Right ventricle myocardium superior (tissue), 1 donor: ENCODE measurements at regions not wholly inside any gene's neighbourhood (a gene's known extent, or its start where the extent isn't known, plus 50 kb on each side); places are given as distances from the start of the nearest gene placed in this dataset.
A peak's percentile ranks its signal among the peaks of the same experiment; 100 is the strongest.

Source experiments
- ATAC-seq: fragments of 200-7000 bp; cut with Tn5 transposase; one replicate; pipeline ENCODE4 v1.9.1; 2020; ENCODE audit warnings: mild to moderate bottlenecking; ENCODE audit not compliant: poor library complexity
- DNase-seq: peaks from one replicate; pipeline ENCODE4 v3.0.0-alpha.2; 2020
- intact Hi-C: fragments of 100-400 bp; cut with DNase I; formaldehyde crosslinking; loops from one replicate; pipeline ENCODE4 v1.11.2; 2022
- donor health status: DM: no; HTN: yes; CAD: no; lungs with severe emphysema.

DNA sequence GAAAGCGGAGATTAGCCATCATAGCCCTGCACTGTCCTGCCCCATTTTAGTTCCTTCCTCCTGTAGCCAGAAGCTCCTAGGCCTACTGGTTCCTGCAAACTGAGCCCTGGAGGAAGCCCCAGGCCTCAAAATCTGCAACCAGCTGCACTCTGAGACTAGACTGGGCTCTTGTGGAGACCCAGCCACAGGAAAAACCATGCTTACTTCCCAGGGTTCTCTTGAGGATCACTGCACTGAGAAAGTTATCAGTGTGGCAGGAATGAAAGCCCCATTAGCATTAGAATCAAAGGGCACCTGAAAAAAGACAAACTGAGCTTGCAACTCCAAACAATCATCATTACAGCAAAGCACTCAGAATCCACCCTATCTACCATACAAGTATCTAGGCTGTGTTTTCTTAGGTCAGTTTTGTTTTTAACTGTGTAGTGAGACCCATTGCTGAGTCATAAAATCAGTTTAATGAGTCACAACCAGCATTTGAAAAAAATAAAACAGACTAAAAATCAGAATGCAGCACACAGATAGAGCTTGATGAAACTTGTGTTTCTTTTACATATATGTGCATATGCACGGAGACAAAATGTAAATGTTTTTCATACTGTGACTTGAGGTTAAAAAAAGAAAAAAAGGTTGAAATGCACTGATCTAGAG is 91.0 kb downstream of the UNC5CL start:
- ATAC-seq (no peak), DNase-seq (no peak)
- intact Hi-C loops, result no loop called here

DNA sequence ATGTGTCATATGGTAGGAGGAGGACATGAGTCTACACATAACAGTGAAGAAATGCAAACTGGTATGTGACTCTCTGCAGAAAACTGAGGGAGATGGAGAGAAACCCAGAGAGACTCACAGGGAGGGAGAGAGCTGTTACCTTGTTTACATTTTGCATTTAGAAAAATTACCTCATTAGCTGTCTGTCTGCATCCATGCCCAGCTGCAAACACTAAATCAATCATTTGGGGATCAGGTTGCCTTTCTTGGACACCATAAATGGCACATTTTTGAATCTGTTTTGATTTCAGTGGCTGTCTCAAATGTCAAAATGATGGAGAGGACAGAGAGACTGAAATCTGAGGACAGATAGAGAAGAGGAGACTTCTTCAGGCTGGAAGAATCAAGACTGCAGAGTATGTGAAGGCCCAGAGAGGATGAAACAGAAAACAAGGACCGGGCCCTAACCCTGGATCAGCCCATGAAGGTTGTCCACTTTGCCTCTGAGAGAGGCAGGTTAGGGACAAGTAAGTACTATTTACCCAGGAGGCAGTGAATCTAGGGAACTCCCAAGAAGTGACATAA is 92.2 kb downstream of the UNC5CL start:
- no peak for ATAC-seq
- intact Hi-C loops, result no loop called here
- DNase-seq, result no peak

DNA sequence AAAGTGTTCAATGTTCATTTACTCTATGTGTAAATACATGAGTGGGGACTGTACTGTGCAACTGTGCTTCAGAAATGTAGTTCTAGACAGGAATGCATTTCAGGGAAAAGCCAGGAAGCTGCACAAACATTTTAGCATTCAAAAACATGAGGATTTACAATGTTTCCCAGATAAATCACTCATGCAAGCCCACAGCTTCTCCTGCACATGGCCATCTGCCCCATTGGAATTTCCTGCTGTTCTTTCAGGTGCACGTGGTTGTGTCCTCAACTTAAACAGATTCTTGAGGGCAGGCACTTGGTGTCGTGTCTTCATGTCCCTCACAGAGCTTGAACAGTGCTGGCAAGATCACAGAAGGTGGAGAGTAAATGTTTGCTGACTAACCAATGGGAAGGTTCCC is 101.5 kb downstream of the UNC5CL start:
- no peak for DNase-seq
- no peak for ATAC-seq
- intact Hi-C loops, result no loop called here

DNA sequence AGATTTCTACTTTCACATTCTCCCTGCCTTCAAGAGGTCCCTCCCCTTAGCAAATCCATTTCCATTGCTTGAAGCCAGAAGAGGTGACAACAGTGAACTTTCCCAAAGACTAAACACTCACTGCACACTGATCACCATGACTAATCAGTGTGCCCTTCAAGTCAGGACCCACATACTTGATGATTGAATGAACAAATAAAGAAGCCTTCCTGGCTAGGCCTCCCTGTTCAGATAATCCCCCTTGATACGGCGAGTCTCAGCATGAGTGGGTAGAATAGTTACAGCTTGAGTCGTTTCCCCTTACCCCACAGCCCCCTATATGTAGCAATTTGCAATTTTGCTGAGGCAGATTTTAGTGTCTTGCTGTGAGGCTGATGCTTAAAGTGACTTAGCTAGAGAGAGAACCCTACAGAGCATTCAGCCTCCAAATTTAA is 102.2 kb downstream of the UNC5CL start:
- ATAC-seq (no peak), DNase-seq (no peak)
- intact Hi-C loops, result no loop called here

DNA sequence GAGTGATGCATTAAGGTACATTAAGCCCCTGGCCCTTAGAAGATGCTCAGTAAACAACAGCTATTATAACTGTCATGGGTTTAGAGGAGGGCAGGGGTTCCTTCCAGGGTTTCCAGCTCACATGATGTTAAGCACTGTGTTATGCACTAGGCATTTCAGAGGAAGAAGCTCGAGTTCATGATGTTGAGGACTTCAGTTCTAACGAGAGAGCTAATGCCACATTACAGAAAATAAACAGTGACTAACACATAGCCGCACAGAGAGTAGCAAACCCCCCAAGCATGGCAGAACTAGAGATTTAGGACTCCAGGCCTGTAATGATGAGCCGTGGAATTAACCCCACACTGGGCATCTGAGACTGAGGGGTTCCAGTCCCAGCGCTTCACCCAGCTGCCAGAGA is 105.2 kb downstream of the UNC5CL start:
- no peak for ATAC-seq
- intact Hi-C loops, result no loop called here
- DNase-seq, result no peak

DNA sequence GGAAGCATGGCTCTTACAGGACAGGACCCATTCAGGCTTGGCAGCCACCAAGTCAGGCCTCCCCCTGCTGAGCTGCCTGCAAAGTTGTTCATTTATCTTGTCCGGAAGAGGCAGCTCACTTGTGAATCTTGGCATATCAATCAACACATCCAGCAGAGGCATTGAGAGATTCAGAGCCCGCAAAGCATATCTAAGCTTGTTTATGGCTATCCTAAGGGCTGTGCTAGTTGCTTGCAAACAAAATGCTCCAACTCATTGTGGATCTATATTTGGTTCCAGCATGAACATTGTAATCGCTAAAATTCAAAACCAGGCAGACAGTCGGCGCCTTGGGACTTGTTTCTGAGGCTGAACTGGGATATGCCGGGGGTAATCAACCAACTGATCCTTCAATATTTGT is 106.1 kb downstream of the UNC5CL start:
- intact Hi-C loops, result no loop called here
- DNase-seq (no peak), ATAC-seq (peak; percentile 47)

GRCh38 chr6:40932366-40932765 is 106.7 kb downstream of the UNC5CL start:
- intact Hi-C loops, result no loop called here
- DNase-seq, result no peak
- no peak for ATAC-seq

DNA sequence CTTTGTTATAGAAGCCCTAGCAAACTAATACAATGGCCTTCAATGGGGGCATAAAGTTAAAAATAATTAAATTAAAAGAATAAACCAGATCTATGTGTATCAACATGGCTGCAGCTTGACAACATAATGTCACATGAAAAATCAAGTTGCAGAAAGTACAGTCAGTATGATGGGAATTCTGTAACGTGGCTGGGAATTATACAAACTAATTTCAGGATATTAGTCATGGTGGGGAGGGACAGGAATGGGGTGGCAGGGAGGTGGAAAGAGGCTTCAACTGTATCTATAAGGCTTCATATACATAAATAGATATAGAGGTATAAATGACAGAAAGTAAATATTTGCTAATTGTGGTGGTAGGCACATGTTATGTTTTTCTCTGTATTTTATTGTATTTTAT is 107.1 kb downstream of the UNC5CL start:
- ATAC-seq (no peak), DNase-seq (no peak)
- intact Hi-C loops, result no loop called here

- peak; percentile 57 for ATAC-seq
- peak; percentile 52 for DNase-seq
- intact Hi-C loops, result no loop called here
Observed at GRCh38 chr6:40930555-40930954, 108.5 kb downstream of the UNC5CL start.

GRCh38 chr6:40930045-40930444 is 109.0 kb downstream of the UNC5CL start:
- intact Hi-C loops, result no loop called here
- DNase-seq (no peak), ATAC-seq (peak; percentile 60)

DNA sequence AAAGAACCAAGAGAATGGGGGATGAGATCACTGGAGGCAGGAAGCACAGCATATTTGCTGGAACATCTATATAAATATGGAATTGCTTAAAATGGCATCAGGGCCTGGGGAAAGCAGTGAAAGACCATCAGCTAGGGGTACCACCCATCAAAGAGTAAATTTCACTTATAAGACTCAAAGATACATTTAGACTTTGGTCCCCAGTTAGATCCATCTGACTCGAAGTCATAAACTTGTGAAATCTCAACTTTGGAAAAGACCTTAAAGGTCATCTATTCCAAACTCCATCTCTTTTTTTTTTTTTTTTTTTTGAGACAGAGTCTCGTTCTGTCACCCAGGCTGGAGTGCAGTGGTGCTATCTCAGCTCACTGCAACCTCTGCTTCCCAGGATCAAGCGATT is 109.8 kb downstream of the UNC5CL start:
- ATAC-seq (no peak), DNase-seq (no peak)
- intact Hi-C loops, result no loop called here

- no peak for ATAC-seq
- DNase-seq, result no peak
- intact Hi-C loops, result no loop called here
Observed at GRCh38 chr6:40928763-40929162, 110.3 kb downstream of the UNC5CL start.

DNA sequence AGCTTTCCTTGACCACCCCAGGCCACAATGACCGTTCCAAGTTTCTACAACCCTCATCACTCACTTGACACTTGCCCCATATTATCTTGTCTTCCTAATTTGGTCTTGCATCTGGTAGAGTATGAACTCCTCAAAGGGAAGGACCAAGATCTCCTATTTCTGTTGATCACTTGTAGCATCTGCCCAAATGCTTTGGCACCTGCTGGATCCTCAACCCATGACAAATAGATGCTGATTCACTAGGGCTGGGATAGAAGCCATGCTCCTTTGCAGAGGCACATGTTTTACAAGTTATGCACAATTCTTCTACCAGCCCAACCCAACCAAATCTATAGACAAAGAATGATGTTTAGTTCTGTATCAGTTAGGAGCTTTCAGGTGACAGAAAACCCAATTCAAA is 110.7 kb downstream of the UNC5CL start:
- no peak for DNase-seq
- no peak for ATAC-seq
- intact Hi-C loops, result no loop called here

GRCh38 chr6:40925341-40925740 is 113.7 kb downstream of the UNC5CL start:
- ATAC-seq (no peak), DNase-seq (no peak)
- intact Hi-C loops, result no loop called here

DNA sequence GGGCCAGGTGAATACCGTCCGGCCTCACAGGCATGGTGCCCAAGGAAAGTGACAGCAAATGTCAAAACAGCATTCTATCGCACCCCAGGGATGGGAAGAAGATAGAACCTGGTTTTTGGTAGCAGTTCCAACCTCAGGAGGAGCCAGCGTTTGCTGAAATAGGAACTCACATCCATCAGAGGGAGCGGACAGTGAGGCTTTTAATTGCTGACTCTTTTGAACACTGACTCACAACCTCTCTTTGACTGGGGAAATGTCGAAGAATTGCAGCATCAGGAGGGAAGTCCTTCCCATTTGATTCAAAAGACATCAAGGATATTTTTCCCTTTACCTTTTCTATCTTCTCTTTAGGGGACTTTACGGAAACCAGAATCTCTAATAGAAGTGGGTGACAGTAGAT is 114.2 kb downstream of the UNC5CL start:
- ATAC-seq, result no peak
- intact Hi-C loops, result no loop called here
- DNase-seq, result no peak

DNA sequence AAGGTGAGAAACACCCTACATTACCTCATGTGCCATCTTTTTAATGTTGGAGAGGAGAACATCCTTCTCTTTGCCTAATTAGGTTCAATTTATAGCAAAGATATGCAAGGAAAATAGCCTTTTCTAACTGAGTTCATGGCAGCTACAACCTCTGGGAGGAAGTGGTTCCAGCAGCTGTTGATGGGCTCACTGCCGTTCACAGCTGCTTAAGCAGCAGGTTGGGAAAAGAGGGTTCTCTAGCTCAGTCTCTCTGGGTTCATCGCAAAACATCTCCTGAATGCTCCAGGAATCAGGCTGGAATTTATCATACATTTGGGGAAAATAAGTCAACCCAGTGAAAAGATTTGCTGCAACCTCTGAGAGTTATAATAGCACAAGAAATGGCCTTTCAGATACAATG is 115.1 kb downstream of the UNC5CL start:
- intact Hi-C loops, result no loop called here

GRCh38 chr6:40923326-40923725 is 115.7 kb downstream of the UNC5CL start:
- DNase-seq, result no peak
- no peak for ATAC-seq
- intact Hi-C loops, result no loop called here

More for the DNA sequence above, 115.1 kb downstream of the UNC5CL start:
- DNase-seq (no peak), ATAC-seq (no peak)

GRCh38 chr6:40922281-40922680 is 116.7 kb downstream of the UNC5CL start:
- ATAC-seq (no peak), DNase-seq (no peak)
- intact Hi-C loops, result no loop called here

GRCh38 chr6:40918040-40918651 is 120.9 kb downstream of the UNC5CL start:
- ATAC-seq (no peak), DNase-seq (no peak)
- intact Hi-C loops, result no loop called here

- ATAC-seq (no peak), DNase-seq (no peak)
- intact Hi-C loops, result no loop called here
Observed at GRCh38 chr6:40917603-40918002, 121.4 kb downstream of the UNC5CL start.

DNA sequence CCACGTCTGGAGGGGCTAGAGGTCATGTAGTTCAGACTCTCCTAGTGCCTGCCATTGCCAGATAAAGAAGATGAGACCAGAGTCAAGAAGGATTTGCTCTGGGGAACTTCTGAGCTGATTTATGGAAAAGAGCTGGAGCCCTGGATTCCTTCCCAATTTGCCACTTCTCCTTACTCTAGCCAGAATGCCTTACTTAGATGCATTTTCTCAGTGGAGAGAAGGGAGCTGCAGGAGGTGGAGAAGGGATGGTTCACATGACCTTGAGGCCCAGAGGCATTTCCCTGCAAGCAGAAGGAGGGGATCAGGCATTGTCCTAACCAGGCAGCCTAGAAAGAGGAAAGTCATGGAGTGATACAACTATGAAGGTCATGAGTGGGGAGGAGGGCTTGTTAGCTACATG is 122.2 kb downstream of the UNC5CL start:
- no peak for ATAC-seq
- intact Hi-C loops, result no loop called here
- no peak for DNase-seq
